ENCODE measurements at regions not wholly inside any gene's neighbourhood (a gene's known extent, or its start where the extent isn't known, plus 50 kb on each side); places are given as distances from the start of the nearest gene placed in this dataset.

GRCh38 chr15:62549345-62549970 lies 384.4 kb upstream of the C2CD4B start:
- TF ChIP-seq, protein P1, sequence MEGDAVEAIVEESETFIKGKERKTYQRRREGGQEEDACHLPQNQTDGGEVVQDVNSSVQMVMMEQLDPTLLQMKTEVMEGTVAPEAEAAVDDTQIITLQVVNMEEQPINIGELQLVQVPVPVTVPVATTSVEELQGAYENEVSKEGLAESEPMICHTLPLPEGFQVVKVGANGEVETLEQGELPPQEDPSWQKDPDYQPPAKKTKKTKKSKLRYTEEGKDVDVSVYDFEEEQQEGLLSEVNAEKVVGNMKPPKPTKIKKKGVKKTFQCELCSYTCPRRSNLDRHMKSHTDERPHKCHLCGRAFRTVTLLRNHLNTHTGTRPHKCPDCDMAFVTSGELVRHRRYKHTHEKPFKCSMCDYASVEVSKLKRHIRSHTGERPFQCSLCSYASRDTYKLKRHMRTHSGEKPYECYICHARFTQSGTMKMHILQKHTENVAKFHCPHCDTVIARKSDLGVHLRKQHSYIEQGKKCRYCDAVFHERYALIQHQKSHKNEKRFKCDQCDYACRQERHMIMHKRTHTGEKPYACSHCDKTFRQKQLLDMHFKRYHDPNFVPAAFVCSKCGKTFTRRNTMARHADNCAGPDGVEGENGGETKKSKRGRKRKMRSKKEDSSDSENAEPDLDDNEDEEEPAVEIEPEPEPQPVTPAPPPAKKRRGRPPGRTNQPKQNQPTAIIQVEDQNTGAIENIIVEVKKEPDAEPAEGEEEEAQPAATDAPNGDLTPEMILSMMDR (IDR thresholded peaks at IDR 0.05): peak; percentile 37 to 55 (median 50)
- TF ChIP-seq POLR2A (IDR thresholded peaks at IDR 0.05): no peak
